Ovary (tissue), 3 donors: ENCODE measurements at regions not wholly inside any gene's neighbourhood (a gene's known extent, or its start where the extent isn't known, plus 50 kb on each side); places are given as distances from the start of the nearest gene placed in this dataset.

Experiments
- CTCF ChIP-seq, 3 donors: fragments of 450-650 bp in 2 of 3; fragments of 200-600 bp in 1 of 3; IDR thresholded peaks; one replicate each; pipeline versions ENCODE4 v1.5.1 to v1.8.0; 2016 to 2022; ENCODE audit warnings: antibody characterized with exemption in 3 of 3, mild to moderate bottlenecking in 1 of 3
- EP300 ChIP-seq: sonication (generic); formaldehyde crosslinking; IDR thresholded peaks from one replicate; pipeline ENCODE4 v1.6.1; 2017; ENCODE audit warnings: antibody characterized with exemption
- donor health status: DM: no; HTN: no; CAD: no.

GRCh38 chr1:101311146-101311920 lies 74.5 kb downstream of the S1PR1 start:
- TF ChIP-seq CTCF (IDR thresholded peaks at IDR 0.05) (no peak), EP300 (no peak)
